HG03565 (cell line): ENCODE measurements at regions not wholly inside any gene's neighbourhood (a gene's known extent, or its start where the extent isn't known, plus 50 kb on each side); places are given as distances from the start of the nearest gene placed in this dataset.

Source experiments
- ATAC-seq: cut with Tn5 transposase; IDR thresholded peaks from one replicate; pipeline ENCODE4 v1.9.1; 2021; ENCODE audit warnings: mild to moderate bottlenecking, moderate library complexity; ENCODE audit not compliant: unreplicated experiment

GRCh38 chr1:58149271-58149812 is 397.2 kb downstream of the OMA1 start:
- ATAC-seq: no peak

- ATAC-seq: no peak
These were observed 401.7 kb downstream of the OMA1 start for GRCh38 chr1:58144698-58145270.

GRCh38 chr1:58143972-58144697 is 402.4 kb downstream of the OMA1 start:
- ATAC-seq: no peak

DNA sequence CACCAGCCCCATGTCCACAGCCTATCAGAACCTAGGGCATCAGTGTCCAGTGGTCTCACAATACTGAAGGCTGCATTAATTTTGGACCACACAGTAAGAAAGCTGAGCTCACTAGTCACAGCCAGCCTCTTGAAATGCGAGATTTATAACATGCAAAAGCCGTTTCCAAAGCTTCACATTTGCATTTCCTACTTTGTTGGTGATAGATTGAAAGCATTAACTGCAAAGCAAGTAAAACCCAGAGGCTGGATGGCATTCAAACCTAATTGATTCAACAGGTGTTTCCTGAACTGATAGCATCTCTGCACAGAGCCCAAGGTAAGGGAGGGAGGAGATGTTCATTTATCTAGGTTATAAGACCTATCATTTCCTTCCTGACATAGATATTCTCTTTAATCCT is 410.1 kb downstream of the OMA1 start:
- ATAC-seq: no peak

DNA sequence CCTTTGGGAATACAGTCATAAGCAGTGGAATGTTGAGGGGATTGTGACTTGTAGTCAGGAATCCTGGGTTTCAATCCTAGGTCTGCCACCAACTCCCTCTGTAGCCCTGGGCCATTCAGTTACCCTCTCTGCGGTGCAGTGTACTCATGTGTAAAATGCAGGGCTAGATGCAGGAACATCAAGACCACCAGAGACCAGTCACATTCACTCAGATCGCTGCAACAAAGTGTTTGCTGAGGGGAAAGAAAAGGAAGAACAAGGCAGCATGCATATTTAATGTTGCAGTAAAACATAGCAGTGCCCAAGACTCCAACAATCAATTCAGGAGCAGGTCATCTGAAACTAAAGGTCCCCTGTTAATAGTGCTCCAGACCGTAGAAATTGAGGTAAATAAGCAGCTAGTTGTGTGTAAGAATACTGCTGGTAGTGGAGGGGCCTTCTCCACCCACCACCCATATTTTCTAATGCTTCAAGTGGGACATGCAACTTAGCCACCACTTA is 410.7 kb downstream of the OMA1 start:
- no peak for ATAC-seq

- ATAC-seq: no peak
These were observed 413.0 kb downstream of the OMA1 start for GRCh38 chr1:58133562-58133961.

DNA sequence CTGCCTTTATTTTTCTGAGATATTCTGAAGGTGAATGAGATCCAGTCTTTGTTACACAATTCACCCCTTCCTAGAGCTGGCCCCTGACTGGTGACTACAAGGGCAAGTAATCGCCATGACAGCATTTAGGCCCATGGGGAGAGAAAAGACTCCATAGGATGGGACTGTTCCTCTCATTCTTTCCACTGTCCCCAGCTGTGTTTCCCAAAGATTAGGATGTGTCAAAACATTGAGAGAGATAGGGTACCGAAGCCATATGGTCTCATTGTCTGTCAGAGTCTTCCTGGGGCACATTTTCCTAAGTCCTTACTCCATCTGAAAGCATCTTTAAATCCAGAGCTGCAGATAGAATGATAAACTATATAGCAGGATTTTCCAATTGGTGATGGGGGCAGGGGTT is 423.5 kb downstream of the OMA1 start:
- no peak for ATAC-seq

DNA sequence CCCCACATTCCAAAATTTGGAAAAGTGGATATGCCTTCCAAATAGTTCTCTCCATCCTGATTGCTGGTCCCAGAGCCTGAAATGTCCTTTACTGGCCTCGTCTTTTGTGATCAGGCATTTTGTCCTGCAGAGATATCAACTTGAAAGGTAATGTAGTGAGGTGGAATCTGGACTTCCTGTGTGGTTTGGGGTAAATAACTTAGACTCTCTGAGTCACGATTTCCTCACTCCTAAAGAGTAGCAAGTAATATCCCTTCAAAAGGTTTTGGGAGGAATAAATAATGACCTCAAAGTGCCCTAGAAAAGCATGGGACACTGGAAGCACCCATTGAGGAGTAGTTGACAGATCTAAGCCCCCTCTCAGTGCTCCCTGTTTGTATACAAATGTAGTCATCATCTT is 426.6 kb downstream of the OMA1 start:
- ATAC-seq: no peak

GRCh38 chr1:58116284-58116683 is 430.2 kb downstream of the OMA1 start:
- no peak for ATAC-seq

DNA sequence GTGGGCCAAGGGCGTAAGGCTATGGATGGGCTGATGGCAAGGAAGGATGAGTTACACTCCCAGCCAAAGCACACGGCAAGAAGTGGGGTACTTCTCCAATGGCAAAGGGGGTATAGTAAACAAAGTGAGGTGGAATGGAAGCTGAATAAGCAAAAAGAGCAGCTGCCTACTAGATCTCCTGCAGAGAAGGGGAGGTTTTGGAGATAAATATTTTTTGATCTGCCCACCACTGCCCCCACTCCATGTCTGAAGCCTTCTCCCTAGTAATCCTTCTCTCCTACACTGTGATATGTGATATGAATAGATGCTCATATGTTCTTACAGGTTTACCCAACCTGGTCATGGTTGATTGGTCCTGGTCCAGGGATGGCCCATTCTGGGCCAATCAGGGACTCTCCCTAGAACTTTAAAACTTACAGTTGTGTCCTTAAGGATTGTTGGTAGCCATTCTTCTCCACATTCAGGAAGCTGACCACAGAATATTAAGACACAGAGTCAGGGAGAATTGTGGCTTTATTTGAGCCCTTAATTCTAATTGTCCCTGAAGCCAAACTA is 436.8 kb downstream of the OMA1 start:
- ATAC-seq: no peak

GRCh38 chr1:58108783-58109182 is 437.7 kb downstream of the OMA1 start:
- ATAC-seq: no peak

DNA sequence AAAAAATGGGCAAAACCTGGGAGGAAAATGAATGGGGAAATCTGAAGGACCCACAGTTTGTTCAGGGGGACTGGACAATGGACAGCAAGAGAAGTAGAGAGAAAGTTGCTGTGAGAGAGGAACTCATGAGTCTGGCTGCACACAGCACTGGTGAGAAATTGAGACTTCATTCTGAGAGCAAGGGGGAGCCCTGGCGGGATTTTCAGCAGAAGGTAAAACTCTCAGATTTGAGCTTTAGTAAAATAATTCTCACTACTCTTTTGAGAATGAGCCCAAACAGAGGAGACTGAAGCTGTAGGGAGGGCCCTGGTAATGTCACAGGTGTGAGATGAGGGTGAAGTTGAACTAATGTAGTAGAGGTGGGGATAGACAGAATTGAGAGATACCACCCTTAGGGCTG is 438.6 kb downstream of the OMA1 start:
- no peak for ATAC-seq

DNA sequence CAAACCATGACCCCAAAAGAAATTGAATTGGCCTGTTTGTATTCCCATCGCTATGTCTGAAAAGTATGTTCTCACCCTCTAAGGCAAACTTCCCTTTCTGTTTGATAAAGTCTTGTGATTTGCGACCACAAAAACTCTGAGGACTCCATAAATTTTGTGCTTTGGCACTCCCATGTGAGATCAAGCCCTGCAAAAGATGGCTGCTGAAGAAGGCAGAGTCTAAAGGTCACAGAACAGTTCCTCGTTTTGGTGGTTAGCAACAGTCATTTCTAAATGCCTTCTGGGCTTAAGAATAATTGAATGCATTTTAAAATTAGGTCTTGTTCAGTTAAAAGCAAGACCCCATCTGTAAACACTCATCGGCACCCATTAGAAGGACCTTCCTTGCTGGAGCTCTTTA is 441.6 kb downstream of the OMA1 start:
- peak; percentile 81 for ATAC-seq

GRCh38 chr1:58096714-58097113 is 449.8 kb downstream of the OMA1 start:
- ATAC-seq: no peak

GRCh38 chr1:58095183-58095582 is 451.3 kb downstream of the OMA1 start:
- ATAC-seq: no peak

DNA sequence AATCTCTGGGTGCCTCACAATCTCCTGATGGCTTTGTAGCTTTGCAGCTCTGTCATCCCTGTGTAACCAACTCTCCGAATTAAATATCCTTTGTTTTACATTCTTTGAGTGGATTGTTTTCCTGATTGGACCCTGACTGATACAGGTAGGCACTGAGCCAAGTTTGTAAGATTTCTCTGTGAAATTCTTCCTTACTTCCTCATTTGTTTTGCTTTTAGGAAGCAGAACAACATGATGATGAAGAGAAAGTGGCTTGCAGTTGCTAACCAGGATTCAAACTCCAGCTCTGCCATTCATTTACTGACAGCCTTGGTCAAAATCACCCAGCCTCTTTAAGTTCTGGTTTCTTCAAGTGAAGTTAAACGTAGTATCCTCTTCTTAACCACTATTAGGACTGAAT is 452.3 kb downstream of the OMA1 start:
- no peak for ATAC-seq

DNA sequence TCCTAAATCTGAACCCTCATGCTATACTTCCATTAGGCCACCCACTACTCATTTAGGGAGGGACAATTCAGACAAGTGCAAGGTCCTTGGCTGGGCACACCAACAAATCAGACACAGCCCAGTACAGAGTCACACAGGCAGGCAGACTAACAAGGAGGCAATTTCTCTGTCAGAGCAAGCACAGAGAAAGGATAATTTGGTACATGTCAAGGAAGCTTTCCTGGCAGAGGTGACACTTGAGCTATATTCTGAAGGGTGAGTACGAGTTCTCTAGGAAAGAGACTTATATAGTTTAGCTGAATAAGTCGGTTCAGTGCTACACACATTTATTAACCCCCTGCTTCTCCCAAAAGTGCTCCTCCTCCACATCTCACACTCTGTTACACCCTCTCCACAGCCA is 455.9 kb downstream of the OMA1 start:
- no peak for ATAC-seq

GRCh38 chr1:58089898-58090534 is 456.5 kb downstream of the OMA1 start:
- no peak for ATAC-seq

DNA sequence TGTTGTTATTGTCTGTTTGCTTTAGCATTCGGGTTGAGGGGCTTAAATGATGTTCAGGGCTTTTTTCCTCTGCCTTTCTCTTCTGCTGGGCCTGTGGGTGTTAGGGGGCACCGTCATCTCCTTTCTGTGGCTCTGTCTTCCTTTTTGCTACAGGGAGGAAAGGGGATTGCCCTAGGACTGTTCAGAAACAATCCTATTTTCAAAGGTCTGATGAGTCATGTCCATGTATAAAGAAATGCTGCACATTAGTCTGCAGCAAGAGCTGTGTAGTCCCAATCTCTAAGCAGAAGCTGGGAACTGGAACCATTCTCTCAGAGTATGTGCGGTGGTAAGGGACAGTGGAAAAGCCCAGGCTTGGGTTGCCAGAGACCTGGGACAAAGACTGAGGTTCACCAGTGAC is 462.3 kb downstream of the OMA1 start:
- no peak for ATAC-seq

DNA sequence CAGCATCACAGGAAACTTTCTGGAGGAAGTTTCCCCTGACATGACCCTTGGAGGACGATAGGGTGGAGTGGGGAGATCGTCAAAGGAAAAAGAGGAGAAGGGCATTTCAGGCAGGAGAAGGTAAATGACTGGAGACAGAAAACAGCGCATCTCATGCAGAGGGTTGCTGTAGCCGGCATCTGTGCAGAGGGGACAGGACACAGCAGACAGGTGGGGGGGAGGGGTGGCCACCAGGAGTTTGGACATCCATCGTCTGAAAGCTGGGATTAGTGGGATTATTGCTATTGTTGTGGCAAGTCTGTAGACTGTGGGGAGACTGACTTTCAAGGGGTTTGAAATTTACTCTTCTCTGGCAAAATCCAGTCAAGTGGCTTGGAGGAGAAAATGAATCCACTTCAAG is 463.9 kb downstream of the OMA1 start:
- ATAC-seq: no peak

- no peak for ATAC-seq
These were observed 470.3 kb downstream of the OMA1 start for GRCh38 chr1:58076258-58076657.

DNA sequence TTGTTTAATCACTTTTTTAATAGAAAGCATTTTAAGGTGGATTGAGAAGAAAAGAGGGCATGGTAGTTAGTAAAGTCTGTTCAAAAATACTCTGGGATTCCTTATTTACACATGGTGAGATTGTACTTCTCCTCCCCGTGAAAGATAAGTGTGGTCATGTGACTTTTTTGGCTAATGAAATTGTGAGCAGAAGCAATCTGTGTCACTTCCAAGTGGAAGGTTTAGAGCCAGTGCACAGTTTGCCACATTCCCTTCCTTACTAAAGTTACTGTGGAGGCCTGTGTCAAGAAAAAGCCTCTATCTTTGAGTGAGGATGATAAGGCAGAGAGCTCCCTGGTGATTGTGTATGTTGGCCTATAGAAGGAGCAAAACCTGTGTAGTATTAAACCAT is 471.3 kb downstream of the OMA1 start:
- no peak for ATAC-seq
